ENCODE measurements at regions not wholly inside any gene's neighbourhood (a gene's known extent, or its start where the extent isn't known, plus 50 kb on each side); places are given as distances from the start of the nearest gene placed in this dataset.

- no peak overlapping the region for H3K9ac ChIP-seq (ENCODE audit: low read depth, low read length, poor library complexity, severe bottlenecking)
- H3K79me2 ChIP-seq (ENCODE audit: insufficient read depth, low read length), result no peaks in the 10 kb centered on the region
- H3K4me3 ChIP-seq (ENCODE audit: low read length, poor library complexity, severe bottlenecking), result no peak overlapping the region
- TF ChIP-seq CTCF (conservative IDR thresholded peaks at IDR 0.05; ENCODE audit: low read length), result no peak
- no peak for TF ChIP-seq EZH2phosphoT487 (IDR thresholded peaks at IDR 0.05; ENCODE audit: borderline replicate concordance)
- no peaks in the 10 kb centered on the region for H3K27me3 ChIP-seq (ENCODE audit: insufficient read depth, low read length, poor library complexity, severe bottlenecking)
- no peaks in the 10 kb centered on the region for H3K36me3 ChIP-seq (ENCODE audit: insufficient read depth, low read length)
- no peak overlapping the region for H2AFZ ChIP-seq (ENCODE audit: low read length)
- peaks cover 1% of the 10 kb centered on the region for H3K4me1 ChIP-seq (ENCODE audit: insufficient read depth, low read length, poor library complexity, severe bottlenecking)
- H4K20me1 ChIP-seq (ENCODE audit: insufficient read depth, low read length, poor library complexity, severe bottlenecking), result no peaks in the 10 kb centered on the region
- no peaks in the 10 kb centered on the region for H3K9me3 ChIP-seq (ENCODE audit: insufficient read depth, low read depth, low read length)
- no peaks in the 10 kb centered on the region for H3F3A ChIP-seq (ENCODE audit: low read depth)
- no peaks in the 10 kb centered on the region for H3K9me2 ChIP-seq (replicated peaks; ENCODE audit: low read depth, low read length)
- no peak overlapping the region for H3K4me2 ChIP-seq (ENCODE audit: low read depth, low read length, poor library complexity, severe bottlenecking)
Observed at GRCh38 chr5:82925061-82925411, 152.2 kb downstream of the TMEM167A start.

- H3K4me2 ChIP-seq (ENCODE audit: low read depth, low read length, poor library complexity, severe bottlenecking), result no peak overlapping the region
- no peak overlapping the region for H3K4me3 ChIP-seq (ENCODE audit: low read length, poor library complexity, severe bottlenecking)
- peaks cover 7% of the 10 kb centered on the region for H3K4me1 ChIP-seq (ENCODE audit: insufficient read depth, low read length, poor library complexity, severe bottlenecking)
- no peaks in the 10 kb centered on the region for H3F3A ChIP-seq (ENCODE audit: low read depth)
- no peaks in the 10 kb centered on the region for H3K9me2 ChIP-seq (replicated peaks; ENCODE audit: low read depth, low read length)
- no peaks in the 10 kb centered on the region for H3K9me3 ChIP-seq (ENCODE audit: insufficient read depth, low read depth, low read length)
- H2AFZ ChIP-seq (ENCODE audit: low read length), result no peak overlapping the region
- H3K36me3 ChIP-seq (ENCODE audit: insufficient read depth, low read length), result no peaks in the 10 kb centered on the region
- no peaks in the 10 kb centered on the region for H4K20me1 ChIP-seq (ENCODE audit: insufficient read depth, low read length, poor library complexity, severe bottlenecking)
- no peaks in the 10 kb centered on the region for H3K27me3 ChIP-seq (ENCODE audit: insufficient read depth, low read length, poor library complexity, severe bottlenecking)
- no peaks in the 10 kb centered on the region for H3K79me2 ChIP-seq (ENCODE audit: insufficient read depth, low read length)
- H3K9ac ChIP-seq (ENCODE audit: low read depth, low read length, poor library complexity, severe bottlenecking), result no peak overlapping the region
- TF ChIP-seq EZH2phosphoT487 (IDR thresholded peaks at IDR 0.05; ENCODE audit: borderline replicate concordance) (no peak), CTCF (conservative IDR thresholded peaks at IDR 0.05; ENCODE audit: low read length) (no peak)
Observed at GRCh38 chr5:82924226-82925060, 152.8 kb downstream of the TMEM167A start.

GRCh38 chr5:82922086-82922734, 155.0 kb downstream of the TMEM167A start:
- Histone ChIP-seq H3K4me1 (ENCODE audit: insufficient read depth, low read length, poor library complexity, severe bottlenecking) (peaks cover 13% of the 10 kb centered on the region), H3K4me3 (ENCODE audit: low read length, poor library complexity, severe bottlenecking) (no peak overlapping the region), H3K27me3 (ENCODE audit: insufficient read depth, low read length, poor library complexity, severe bottlenecking) (no peaks in the 10 kb centered on the region), H3F3A (ENCODE audit: low read depth) (no peaks in the 10 kb centered on the region), H2AFZ (ENCODE audit: low read length) (0 out of 2 replicates have a peak overlapping the region, but pooled peaks have one; percentile 15), H4K20me1 (ENCODE audit: insufficient read depth, low read length, poor library complexity, severe bottlenecking) (no peaks in the 10 kb centered on the region), H3K36me3 (ENCODE audit: insufficient read depth, low read length) (no peaks in the 10 kb centered on the region), H3K9me3 (ENCODE audit: insufficient read depth, low read depth, low read length) (no peaks in the 10 kb centered on the region), H3K9me2 (replicated peaks; ENCODE audit: low read depth, low read length) (no peaks in the 10 kb centered on the region), H3K9ac (ENCODE audit: low read depth, low read length, poor library complexity, severe bottlenecking) (no peak overlapping the region), H3K79me2 (ENCODE audit: insufficient read depth, low read length) (no peaks in the 10 kb centered on the region), H3K4me2 (ENCODE audit: low read depth, low read length, poor library complexity, severe bottlenecking) (no peak overlapping the region)
- TF ChIP-seq CTCF (conservative IDR thresholded peaks at IDR 0.05; ENCODE audit: low read length) (no peak), EZH2phosphoT487 (IDR thresholded peaks at IDR 0.05; ENCODE audit: borderline replicate concordance) (no peak)

All from Loucy (cell line).